Trophoblast cell (in vitro differentiated cells and primary cell): ENCODE measurements at regions not wholly inside any gene's neighbourhood (a gene's known extent, or its start where the extent isn't known, plus 50 kb on each side); places are given as distances from the start of the nearest gene placed in this dataset.
"Not testable (repeated sequence)": the region's sequence is repeated elsewhere in the genome, so short reads cannot be mapped to it uniquely, and the experiment has no call there.

Source experiments
- DNase-seq, 2 donors: peaks; one replicate each; pipeline ENCODE4 v3.0.0-alpha.2; 2016
- H2AFZ ChIP-seq: 2 replicates; pipeline ENCODE4 v1.6.1; 2013; ENCODE audit warnings: low read length, moderate library complexity, mild to moderate bottlenecking; ENCODE audit not compliant: insufficient read depth, poor library complexity
- H2AK5ac ChIP-seq: 2 replicates; pipeline ENCODE4 v1.6.1; 2013; ENCODE audit warnings: mild to moderate bottlenecking, low read length
- H2BK120ac ChIP-seq: 2 replicates; pipeline ENCODE4 v1.6.1; 2013; ENCODE audit warnings: low read length, mild to moderate bottlenecking, moderate library complexity; ENCODE audit not compliant: insufficient read depth, poor library complexity
- H2BK12ac ChIP-seq: 2 replicates; pipeline ENCODE4 v1.6.1; 2013; ENCODE audit warnings: mild to moderate bottlenecking, low read length, moderate library complexity
- H2BK5ac ChIP-seq: 2 replicates; pipeline ENCODE4 v1.6.1; 2013; ENCODE audit warnings: low read length, low read depth, moderate library complexity, mild to moderate bottlenecking; ENCODE audit not compliant: poor library complexity
- H3K14ac ChIP-seq: 2 replicates; pipeline ENCODE4 v1.6.1; 2013; ENCODE audit warnings: mild to moderate bottlenecking, low read length
- H3K18ac ChIP-seq: 2 replicates; pipeline ENCODE4 v1.6.1; 2013; ENCODE audit warnings: mild to moderate bottlenecking, low read length
- H3K23ac ChIP-seq: 2 replicates; pipeline ENCODE4 v1.6.1; 2013; ENCODE audit warnings: low read length
- H3K27ac ChIP-seq: 2 replicates; pipeline ENCODE4 v1.5.1; 2013; ENCODE audit warnings: low read depth, mild to moderate bottlenecking, inconsistent platforms, low read length, moderate library complexity
- H3K27me3 ChIP-seq: 2 replicates; pipeline ENCODE4 v1.6.1; 2013; ENCODE audit warnings: inconsistent platforms, mild to moderate bottlenecking, low read length, moderate library complexity; ENCODE audit not compliant: insufficient read depth
- H3K36me3 ChIP-seq, 2 experiments: 1 replicate in 1 of 2; 2 replicates in 1 of 2; pipeline ENCODE4 v1.6.1; 2013; ENCODE audit warnings: low read length in 2 of 2, mild to moderate bottlenecking in 2 of 2, moderate library complexity in 1 of 2; ENCODE audit not compliant: insufficient read depth in 2 of 2, control insufficient read depth in 1 of 2
- H3K4ac ChIP-seq: 2 replicates; pipeline ENCODE4 v1.6.1; 2013; ENCODE audit warnings: low read depth, mild to moderate bottlenecking, low read length, moderate library complexity
- H3K4me1 ChIP-seq, 2 experiments: 1 replicate in 1 of 2; 2 replicates in 1 of 2; pipeline ENCODE4 v1.6.1; 2013; ENCODE audit warnings: low read length in 2 of 2, mild to moderate bottlenecking in 2 of 2, moderate library complexity in 1 of 2; ENCODE audit not compliant: insufficient read depth in 2 of 2, control insufficient read depth in 1 of 2
- H3K4me2 ChIP-seq: 2 replicates; pipeline ENCODE4 v1.6.1; 2013; ENCODE audit warnings: inconsistent platforms, mild to moderate bottlenecking, low read length, moderate library complexity
- H3K4me3 ChIP-seq: 2 replicates; pipeline ENCODE4 v1.5.1; 2013; ENCODE audit warnings: mild to moderate bottlenecking, low read depth, low read length, inconsistent platforms
- H3K79me1 ChIP-seq: one replicate; pipeline ENCODE4 v1.6.1; 2013; ENCODE audit warnings: low read length
- H3K79me2 ChIP-seq: 2 replicates; pipeline ENCODE4 v1.6.1; 2013; ENCODE audit warnings: low read length, mild to moderate bottlenecking; ENCODE audit not compliant: control insufficient read depth, insufficient read depth, poor library complexity
- H3K9ac ChIP-seq: 2 replicates; pipeline ENCODE4 v1.6.1; 2013; ENCODE audit warnings: mild to moderate bottlenecking, low read length
- H3K9me3 ChIP-seq: 2 replicates; pipeline ENCODE4 v1.6.1; 2013; ENCODE audit warnings: low read depth, mild to moderate bottlenecking, control low read depth, inconsistent platforms, low read length; ENCODE audit not compliant: insufficient read depth
- H4K12ac ChIP-seq: 2 replicates; pipeline ENCODE4 v1.6.1; 2013; ENCODE audit warnings: low read depth, mild to moderate bottlenecking, low read length, moderate library complexity
- H4K8ac ChIP-seq: 2 replicates; pipeline ENCODE4 v1.6.1; 2013; ENCODE audit warnings: low read depth, mild to moderate bottlenecking, low read length, moderate library complexity
- H4K91ac ChIP-seq: one replicate; pipeline ENCODE4 v1.6.1; 2013; ENCODE audit warnings: low read depth, mild to moderate bottlenecking, low read length, moderate library complexity
- WGBS: extraction: QIAGEN DNeasy Blood & Tissue Kit; methylation state at CpG from one replicate; pipeline ENCODE4 v1.1.7; 2013; ENCODE audit warnings: missing lambda C conversion rate; ENCODE audit not compliant: insufficient read length, insufficient coverage; ENCODE audit errors: extremely low coverage; 5-methylcytosine and 5-hydroxymethylcytosine counted together

GRCh38 chr2:47690706-47691325 lies 92.1 kb upstream of the MSH6 start:
- no CpG with 5 or more reads among the region's 44 CpGs for WGBS
- Histone ChIP-seq H2AK5ac (peak overlapping the region; percentile 89), H3K4me1 (peaks cover 6 to 11% of the 10 kb centered on the region in 2 experiments), H2AFZ (peak overlapping the region; percentile 78), H2BK12ac (peak overlapping the region; percentile 36), H2BK120ac (peak overlapping the region; percentile 58), H4K91ac (peak overlapping the region; percentile 73)
- H3K4me2 ChIP-seq, H3K79me2 ChIP-seq, H3K14ac ChIP-seq, H3K4me3 ChIP-seq, H2BK5ac ChIP-seq, H4K8ac ChIP-seq, H4K12ac ChIP-seq, H3K79me1 ChIP-seq, H3K36me3 ChIP-seq, H3K27me3 ChIP-seq, H3K4ac ChIP-seq, DNase-seq, H3K9ac ChIP-seq, H3K18ac ChIP-seq, H3K27ac ChIP-seq, H3K23ac ChIP-seq, H3K9me3 ChIP-seq: not testable (repeated sequence)

DNA sequence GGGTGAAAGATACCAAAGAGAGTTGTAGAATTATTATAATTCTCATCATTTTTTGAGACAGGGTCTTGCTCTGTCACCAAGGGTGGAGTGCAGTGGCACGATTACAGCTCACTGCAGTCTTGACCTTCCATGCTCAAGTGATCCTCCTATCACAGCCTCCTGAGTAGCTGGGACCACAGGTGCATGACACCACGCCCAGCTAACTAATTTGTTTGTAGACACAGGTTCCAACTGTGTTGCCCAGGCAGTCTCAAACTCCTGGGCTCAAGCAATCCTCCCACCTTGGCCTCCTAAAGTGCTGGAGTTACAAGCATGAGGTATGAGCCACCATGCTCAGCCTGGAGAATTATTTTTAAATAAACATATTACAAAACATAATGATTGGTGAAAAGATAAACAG lies 92.8 kb upstream of the MSH6 start:
- H2BK120ac ChIP-seq = peak overlapping the region; percentile 5
- no peak for DNase-seq
- peak overlapping the region; percentile 92 for H2BK12ac ChIP-seq
- H3K23ac ChIP-seq = no peak overlapping the region
- no peak overlapping the region for H3K18ac ChIP-seq
- no peak overlapping the region for H3K4me2 ChIP-seq
- H3K9ac ChIP-seq = no peak overlapping the region
- H3K27ac ChIP-seq = no peak overlapping the region
- no peaks in the 10 kb centered on the region for H3K36me3 ChIP-seq
- H3K4ac ChIP-seq = no peak overlapping the region
- WGBS = no CpG with 5 or more reads among the region's 2 CpGs
- peaks cover 4 to 8% of the 10 kb centered on the region in 2 experiments for H3K4me1 ChIP-seq
- peak overlapping the region; percentile 82 for H2AK5ac ChIP-seq
- no peaks in the 10 kb centered on the region for H3K27me3 ChIP-seq
- H3K9me3 ChIP-seq = peaks cover 1% of the 10 kb centered on the region
- H2BK5ac ChIP-seq = peak overlapping the region; percentile 63
- H3K79me2 ChIP-seq = no peaks in the 10 kb centered on the region
- no peak overlapping the region for H4K8ac ChIP-seq
- peak overlapping the region; percentile 55 for H4K91ac ChIP-seq
- H3K4me3 ChIP-seq = no peak overlapping the region
- no peak overlapping the region for H4K12ac ChIP-seq
- no peak overlapping the region for H2AFZ ChIP-seq
- no peak overlapping the region for H3K14ac ChIP-seq
- H3K79me1 ChIP-seq = peaks cover 5% of the 10 kb centered on the region

GRCh38 chr2:47689118-47689517 lies 93.8 kb upstream of the MSH6 start:
- H3K23ac ChIP-seq, H3K4me1 ChIP-seq, H2AFZ ChIP-seq, H2BK12ac ChIP-seq, H3K36me3 ChIP-seq, H3K79me2 ChIP-seq, H2AK5ac ChIP-seq, H3K79me1 ChIP-seq, H3K4me2 ChIP-seq, H2BK120ac ChIP-seq, H3K9me3 ChIP-seq, H3K4ac ChIP-seq, H3K18ac ChIP-seq, H3K14ac ChIP-seq, H4K8ac ChIP-seq, H3K27me3 ChIP-seq, H3K9ac ChIP-seq, H3K4me3 ChIP-seq, DNase-seq, H4K12ac ChIP-seq: not testable (repeated sequence)
- peak overlapping the region; percentile 50 for H4K91ac ChIP-seq
- peak overlapping the region; percentile 53 for H3K27ac ChIP-seq
- H2BK5ac ChIP-seq = peak overlapping the region; percentile 71
- WGBS = no CpG with 5 or more reads among the region's 4 CpGs

DNA sequence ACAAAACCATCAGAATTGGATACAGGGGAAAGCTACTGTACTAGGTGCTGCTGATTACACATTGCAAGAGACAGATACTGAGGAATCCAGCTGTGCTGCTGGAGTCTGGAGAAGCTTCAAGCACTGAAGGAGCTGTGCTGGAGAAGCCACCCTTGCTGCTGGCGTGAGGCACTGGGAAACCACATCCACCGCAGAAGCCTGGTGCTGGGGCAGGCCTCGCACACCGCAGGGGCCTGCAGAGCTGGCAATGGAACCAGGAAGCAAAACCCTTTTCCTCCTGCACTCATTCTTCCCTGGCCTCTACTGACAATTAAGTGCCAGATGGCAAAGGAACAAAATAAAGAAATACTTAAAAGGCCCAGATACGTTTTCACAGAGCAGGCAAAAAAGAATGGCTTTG lies 94.4 kb upstream of the MSH6 start:
- Histone ChIP-seq H3K79me1 (peaks cover 2% of the 10 kb centered on the region), H3K4ac (no peak overlapping the region), H3K23ac (no peak overlapping the region), H3K14ac (no peak overlapping the region), H3K18ac (no peak overlapping the region), H2BK120ac (peak overlapping the region; percentile 55), H3K27me3 (no peaks in the 10 kb centered on the region), H3K9me3 (no peaks in the 10 kb centered on the region), H2BK12ac (peak overlapping the region; percentile 95), H3K4me1 (peaks cover 2 to 4% of the 10 kb centered on the region in 2 experiments), H2BK5ac (peak overlapping the region; percentile 38), H4K91ac (peak overlapping the region; percentile 36), H3K4me2 (no peak overlapping the region), H3K4me3 (no peak overlapping the region), H4K8ac (peak overlapping the region; percentile 17), H4K12ac (no peak overlapping the region), H3K36me3 (no peaks in the 10 kb centered on the region), H2AK5ac (no peak overlapping the region), H3K9ac (no peak overlapping the region), H3K27ac (no peak overlapping the region), H3K79me2 (no peaks in the 10 kb centered on the region), H2AFZ (no peak overlapping the region)
- no peak for DNase-seq
- WGBS = no CpG with 5 or more reads among the region's 5 CpGs
